Mesenchymal stem cell (in vitro differentiated cells and primary cell): ENCODE measurements at regions not wholly inside any gene's neighbourhood (a gene's known extent, or its start where the extent isn't known, plus 50 kb on each side); places are given as distances from the start of the nearest gene placed in this dataset.
"Not testable (repeated sequence)": the region's sequence is repeated elsewhere in the genome, so short reads cannot be mapped to it uniquely, and the experiment has no call there.

Experiments
- DNase-seq: peaks from one replicate; pipeline ENCODE4 v3.0.0-alpha.2; 2013
- H2AFZ ChIP-seq: one replicate; pipeline ENCODE4 v1.6.1; 2013; ENCODE audit warnings: low read depth, mild to moderate bottlenecking, control low read depth, inconsistent platforms, low read length, moderate library complexity
- H2AK5ac ChIP-seq: 2 replicates; pipeline ENCODE4 v1.6.1; 2013; ENCODE audit warnings: low read length, moderate library complexity, mild to moderate bottlenecking, inconsistent platforms; ENCODE audit not compliant: severe bottlenecking
- H2BK120ac ChIP-seq: one replicate; pipeline ENCODE4 v1.6.1; 2013; ENCODE audit warnings: low read depth, mild to moderate bottlenecking, inconsistent platforms, low read length, moderate library complexity
- H2BK12ac ChIP-seq, 2 experiments: one replicate each; pipeline ENCODE4 v1.6.1; 2013; ENCODE audit warnings: inconsistent platforms in 2 of 2, low read length in 2 of 2, mild to moderate bottlenecking in 2 of 2, moderate library complexity in 2 of 2, control low read depth in 1 of 2
- H2BK15ac ChIP-seq: one replicate; pipeline ENCODE4 v1.6.1; 2013; ENCODE audit warnings: mild to moderate bottlenecking, low read depth, inconsistent platforms; ENCODE audit not compliant: poor library complexity, severe bottlenecking
- H2BK5ac ChIP-seq: 2 replicates; pipeline ENCODE4 v1.6.1; 2013; ENCODE audit warnings: low read depth, mild to moderate bottlenecking, low read length, control low read depth, inconsistent platforms; ENCODE audit not compliant: poor library complexity, severe bottlenecking
- H3K14ac ChIP-seq, 2 experiments: one replicate each; pipeline ENCODE4 v1.6.1; 2013; ENCODE audit warnings: inconsistent platforms in 2 of 2, low read length in 2 of 2, control low read depth in 1 of 2, mild to moderate bottlenecking in 1 of 2, moderate library complexity in 1 of 2
- H3K18ac ChIP-seq, 2 experiments: one replicate each; pipeline ENCODE4 v1.6.1; 2013; ENCODE audit warnings: inconsistent platforms in 2 of 2, low read length in 2 of 2, control low read depth in 1 of 2, low read depth in 1 of 2, mild to moderate bottlenecking in 1 of 2
- H3K23ac ChIP-seq, 2 experiments: one replicate each; pipeline ENCODE4 v1.6.1; 2013; ENCODE audit warnings: inconsistent platforms in 2 of 2, low read length in 2 of 2, mild to moderate bottlenecking in 2 of 2, moderate library complexity in 2 of 2, control low read depth in 1 of 2
- H3K27ac ChIP-seq: 2 replicates; pipeline ENCODE4 v1.5.1; 2013; ENCODE audit warnings: mild to moderate bottlenecking, moderate library complexity, low read length, control low read depth, inconsistent platforms; ENCODE audit not compliant: poor library complexity, severe bottlenecking
- H3K27me3 ChIP-seq, 2 experiments: 2 replicates each; pipeline versions ENCODE4 v1.6.1 to v1.7.0; 2013; ENCODE audit warnings: low read length in 2 of 2, mild to moderate bottlenecking in 2 of 2, moderate library complexity in 2 of 2, control low read depth in 1 of 2, inconsistent platforms in 1 of 2; ENCODE audit not compliant: control insufficient read depth in 1 of 2, insufficient read depth in 1 of 2
- H3K36me3 ChIP-seq, 2 experiments: 2 replicates each; pipeline versions ENCODE4 v1.6.1 to v1.7.0; 2013; ENCODE audit warnings: low read length in 2 of 2, control low read depth in 1 of 2, inconsistent platforms in 1 of 2, low read depth in 1 of 2, mild to moderate bottlenecking in 1 of 2; ENCODE audit not compliant: insufficient read depth in 2 of 2, control insufficient read depth in 1 of 2
- H3K4ac ChIP-seq, 2 experiments: one replicate each; pipeline ENCODE4 v1.6.1; 2013; ENCODE audit warnings: inconsistent platforms in 2 of 2, low read length in 2 of 2, mild to moderate bottlenecking in 2 of 2, moderate library complexity in 2 of 2, control low read depth in 1 of 2, low read depth in 1 of 2
- H3K4me1 ChIP-seq: 2 replicates; pipeline ENCODE4 v1.6.1; 2013; ENCODE audit warnings: low read depth, low read length, control low read depth; ENCODE audit not compliant: control insufficient read depth, insufficient read depth
- H3K4me2 ChIP-seq: 2 replicates; pipeline ENCODE4 v1.6.1; 2013; ENCODE audit warnings: low read length, mild to moderate bottlenecking, inconsistent platforms; ENCODE audit not compliant: poor library complexity, severe bottlenecking
- H3K4me3 ChIP-seq, 2 experiments: 2 replicates each; pipeline versions ENCODE4 v1.5.1 to v1.7.0; 2013; ENCODE audit warnings: low read length in 2 of 2, mild to moderate bottlenecking in 2 of 2, control low read depth in 1 of 2, low read depth in 1 of 2; ENCODE audit not compliant: insufficient read depth in 1 of 2
- H3K79me1 ChIP-seq: replicated peaks from 2 replicates; pipeline ENCODE4 v1.6.1; 2013; ENCODE audit warnings: mild to moderate bottlenecking, control low read depth, low read length, inconsistent platforms; ENCODE audit not compliant: poor library complexity, severe bottlenecking
- H3K9ac ChIP-seq: 2 replicates; pipeline ENCODE4 v1.7.0; 2013; ENCODE audit warnings: mild to moderate bottlenecking, low read length, moderate library complexity
- H3K9me3 ChIP-seq: 2 replicates; pipeline ENCODE4 v1.7.0; 2013; ENCODE audit warnings: mild to moderate bottlenecking, low read length; ENCODE audit not compliant: control insufficient read depth
- H4K8ac ChIP-seq: one replicate; pipeline ENCODE4 v1.6.1; 2013; ENCODE audit warnings: inconsistent platforms, mild to moderate bottlenecking, low read length, moderate library complexity
- H4K91ac ChIP-seq: one replicate; pipeline ENCODE4 v1.6.1; 2013; ENCODE audit warnings: mild to moderate bottlenecking, low read length, inconsistent platforms
- WGBS: methylation state at CpG from one replicate; pipeline ENCODE4 v1.1.7; 2013; ENCODE audit warnings: mixed read lengths; 5-methylcytosine and 5-hydroxymethylcytosine counted together

GRCh38 chr3:72163809-72164634, 379.1 kb upstream of the PROK2 start:
- H3K4me3 ChIP-seq: no peak overlapping the region
- no peak overlapping the region for H3K18ac ChIP-seq
- no peak overlapping the region for H4K91ac ChIP-seq
- H2BK15ac ChIP-seq: no peak overlapping the region
- H3K23ac ChIP-seq: no peak overlapping the region
- no peaks in the 10 kb centered on the region for H3K36me3 ChIP-seq
- H3K4me1 ChIP-seq: no peaks in the 10 kb centered on the region
- H2BK5ac ChIP-seq: no peak overlapping the region
- H3K14ac ChIP-seq: no peak overlapping the region
- no peaks in the 10 kb centered on the region for H3K79me1 ChIP-seq
- H3K9ac ChIP-seq: no peak overlapping the region
- no peak overlapping the region for H3K27ac ChIP-seq
- 95% methylated on average over 6 of the region's 7 CpGs for WGBS
- H2BK12ac ChIP-seq: peak overlapping the region in 1 of 2 experiments; percentile 60
- H3K27me3 ChIP-seq: peaks cover 3 to 8% of the 10 kb centered on the region in 2 experiments
- H2BK120ac ChIP-seq: no peak overlapping the region
- no peak overlapping the region for H2AFZ ChIP-seq
- no peak overlapping the region for H4K8ac ChIP-seq
- no peak overlapping the region for H3K4ac ChIP-seq
- H3K4me2 ChIP-seq: no peak overlapping the region
- no peaks in the 10 kb centered on the region for H3K9me3 ChIP-seq
- H2AK5ac ChIP-seq: no peak overlapping the region
- no peak for DNase-seq

- Histone ChIP-seq H4K8ac (no peak overlapping the region), H3K4me1 (no peaks in the 10 kb centered on the region), H3K4me2 (no peak overlapping the region), H2AK5ac (no peak overlapping the region), H2AFZ (no peak overlapping the region), H3K18ac (no peak overlapping the region), H3K4me3 (no peak overlapping the region), H3K9me3 (no peaks in the 10 kb centered on the region), H3K4ac (no peak overlapping the region), H3K27ac (no peak overlapping the region), H3K14ac (no peak overlapping the region), H2BK12ac (no peak overlapping the region), H3K79me1 (no peaks in the 10 kb centered on the region), H4K91ac (no peak overlapping the region), H3K36me3 (no peaks in the 10 kb centered on the region), H2BK120ac (no peak overlapping the region), H3K23ac (no peak overlapping the region), H2BK15ac (no peak overlapping the region), H2BK5ac (no peak overlapping the region), H3K27me3 (peaks cover 3 to 5% of the 10 kb centered on the region in 2 experiments), H3K9ac (no peak overlapping the region)
- no peak for DNase-seq
- 89% methylated on average over 5 of the region's 6 CpGs for WGBS
Measured at GRCh38 chr3:72162649-72163184, 377.8 kb upstream of the PROK2 start.

DNA sequence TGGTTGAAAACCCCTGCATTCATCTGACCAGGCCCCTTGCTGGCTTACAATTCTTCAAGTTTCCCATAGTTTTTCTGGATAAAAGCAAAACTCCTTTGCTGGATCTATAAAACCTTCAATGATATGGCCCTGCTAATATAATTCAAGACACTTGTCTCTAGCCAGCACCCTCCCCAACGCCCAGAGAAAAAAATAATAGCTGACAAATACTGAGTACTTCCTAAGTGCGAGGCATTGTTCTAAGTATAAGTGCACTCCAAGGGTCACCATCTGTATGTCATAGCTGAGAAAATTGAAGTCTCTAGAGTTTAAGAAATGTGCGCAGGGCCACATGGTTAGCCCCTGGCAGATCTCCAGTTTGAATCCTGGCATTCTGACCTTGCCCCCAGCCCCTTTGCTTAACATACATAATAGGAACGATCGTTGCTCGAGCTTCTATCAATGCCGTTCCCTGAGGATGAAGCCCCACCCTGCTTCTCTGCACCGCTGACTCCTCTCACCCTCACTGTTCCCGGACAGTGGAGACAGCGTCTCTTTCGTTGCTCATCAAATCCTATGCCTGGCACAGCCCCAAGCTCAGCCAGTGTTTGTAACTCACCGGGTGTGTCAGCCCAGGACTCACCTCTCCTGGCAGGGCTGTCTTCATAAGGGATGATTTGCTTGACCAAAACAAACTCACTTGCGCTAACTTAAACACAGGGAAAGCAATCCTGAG, 377.1 kb upstream of the PROK2 start:
- Histone ChIP-seq H4K8ac (no peak overlapping the region), H2AFZ (no peak overlapping the region), H2AK5ac (no peak overlapping the region), H3K4ac (no peak overlapping the region), H3K27me3 (peaks cover 0 to 3% of the 10 kb centered on the region in 2 experiments), H3K4me3 (no peak overlapping the region), H2BK15ac (no peak overlapping the region), H3K18ac (no peak overlapping the region), H3K79me1 (no peaks in the 10 kb centered on the region), H3K23ac (no peak overlapping the region), H2BK12ac (no peak overlapping the region), H3K9ac (no peak overlapping the region), H3K4me1 (no peaks in the 10 kb centered on the region), H3K36me3 (no peaks in the 10 kb centered on the region), H3K27ac (no peak overlapping the region), H3K14ac (no peak overlapping the region), H4K91ac (no peak overlapping the region), H3K9me3 (no peaks in the 10 kb centered on the region), H3K4me2 (no peak overlapping the region), H2BK5ac (no peak overlapping the region), H2BK120ac (no peak overlapping the region)
- 71% methylated on average over 13 of the region's 13 CpGs for WGBS
- no peak for DNase-seq

GRCh38 chr3:72161285-72161684, 376.3 kb upstream of the PROK2 start:
- not testable (repeated sequence) for DNase-seq, H2BK120ac ChIP-seq, H3K9me3 ChIP-seq, H3K4me1 ChIP-seq, H2AFZ ChIP-seq, H3K4ac ChIP-seq, H3K27ac ChIP-seq, H2BK12ac ChIP-seq, H3K36me3 ChIP-seq, H3K9ac ChIP-seq, H2AK5ac ChIP-seq, H3K27me3 ChIP-seq, H3K14ac ChIP-seq, H2BK5ac ChIP-seq, H3K4me2 ChIP-seq, H3K18ac ChIP-seq, H3K23ac ChIP-seq, H3K4me3 ChIP-seq, H4K8ac ChIP-seq, H2BK15ac ChIP-seq, H3K79me1 ChIP-seq, H4K91ac ChIP-seq
- 100% methylated on average over 2 of the region's 3 CpGs for WGBS
